ENCODE measurements at regions not wholly inside any gene's neighbourhood (a gene's known extent, or its start where the extent isn't known, plus 50 kb on each side); places are given as distances from the start of the nearest gene placed in this dataset.
"Not testable (repeated sequence)": the region's sequence is repeated elsewhere in the genome, so short reads cannot be mapped to it uniquely, and the experiment has no call there.

DNA sequence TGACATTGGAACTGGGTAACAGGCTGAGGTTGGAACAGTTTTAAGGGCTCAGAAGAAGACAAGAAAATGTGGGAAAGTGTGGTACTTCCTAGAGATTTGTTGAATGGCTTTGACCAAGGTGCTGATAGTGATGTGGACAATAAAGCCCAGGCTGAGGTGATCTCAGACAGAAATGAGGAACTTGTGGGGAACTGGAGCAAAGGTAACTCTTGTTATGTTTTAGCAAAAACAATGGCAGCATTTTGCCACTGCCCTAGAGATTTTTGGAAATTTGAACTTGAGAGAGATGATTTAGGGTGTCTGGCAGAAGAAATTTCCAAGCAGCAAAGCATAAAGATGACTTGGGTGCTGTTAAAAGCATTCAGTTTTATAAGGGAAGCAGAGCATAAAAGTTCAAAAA, 474.7 kb upstream of the ADGRB3 start:
- H3K4me3 Mint-ChIP-seq (ENCODE audit: low read depth): no peak overlapping the region
- H3K9me3 Mint-ChIP-seq: peaks cover 13% of the 10 kb centered on the region
- no peak overlapping the region for H3K27ac Mint-ChIP-seq
- no peak for DNase-seq (ENCODE audit: low spot score)
- intact Hi-C loops (cut with micrococcal nuclease): no loop called here
- no peaks in the 10 kb centered on the region for H3K4me1 Mint-ChIP-seq (ENCODE audit: low read depth)
- no peaks in the 10 kb centered on the region for H3K36me3 Mint-ChIP-seq (ENCODE audit: low read depth)
- H3K27me3 Mint-ChIP-seq (ENCODE audit: low read depth): no peaks in the 10 kb centered on the region

DNA sequence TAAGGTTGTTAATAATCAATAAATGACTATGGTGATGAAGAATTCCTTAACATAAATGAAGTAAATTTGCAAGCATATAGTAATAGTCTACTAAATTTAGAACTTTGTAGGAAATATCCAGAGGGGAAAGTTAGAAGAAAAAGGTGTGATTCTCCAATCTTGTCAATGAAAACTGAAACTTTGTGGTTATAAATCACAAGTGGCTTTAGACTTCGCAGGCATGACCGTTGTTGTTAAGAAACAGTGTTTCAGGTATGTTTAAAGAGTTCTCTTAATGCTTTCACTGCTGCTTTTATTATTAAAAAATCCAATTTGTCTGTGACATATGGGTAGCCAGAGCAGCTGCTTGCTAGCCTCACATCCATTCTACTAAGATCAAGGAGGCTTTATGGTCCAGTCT, 475.6 kb upstream of the ADGRB3 start:
- Mint-ChIP-seq H3K27ac (no peak overlapping the region), H3K9me3 (peaks cover 13% of the 10 kb centered on the region), H3K4me1 (ENCODE audit: low read depth) (no peaks in the 10 kb centered on the region), H3K4me3 (ENCODE audit: low read depth) (no peak overlapping the region), H3K36me3 (ENCODE audit: low read depth) (no peaks in the 10 kb centered on the region), H3K27me3 (ENCODE audit: low read depth) (no peaks in the 10 kb centered on the region)
- intact Hi-C loops (cut with micrococcal nuclease): no loop called here
- DNase-seq (ENCODE audit: low spot score): no peak

DNA sequence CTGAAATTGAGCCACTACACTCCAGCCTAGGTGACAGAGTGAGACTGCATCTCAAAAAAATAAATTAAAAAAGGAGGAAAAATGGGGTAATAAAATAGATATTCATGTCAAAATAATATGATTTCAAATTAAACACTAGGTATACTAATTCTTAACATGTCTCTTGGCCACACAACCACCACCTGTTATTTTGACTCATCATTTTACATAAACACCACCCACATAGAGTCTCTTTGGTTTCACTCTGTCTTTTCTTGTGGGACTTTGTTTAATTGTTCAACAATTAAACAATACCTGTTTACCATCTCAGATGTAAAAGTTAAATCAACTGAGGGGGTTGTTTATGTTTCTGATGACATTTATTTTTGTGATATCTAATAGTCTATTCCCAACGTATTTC, 476.8 kb upstream of the ADGRB3 start:
- intact Hi-C loops (cut with micrococcal nuclease): no loop called here
- Mint-ChIP-seq H3K27ac (no peak overlapping the region), H3K4me3 (ENCODE audit: low read depth) (no peak overlapping the region), H3K4me1 (ENCODE audit: low read depth) (no peaks in the 10 kb centered on the region), H3K27me3 (ENCODE audit: low read depth) (no peaks in the 10 kb centered on the region), H3K9me3 (peaks cover 16% of the 10 kb centered on the region), H3K36me3 (ENCODE audit: low read depth) (no peaks in the 10 kb centered on the region)
- DNase-seq (ENCODE audit: low spot score): no peak

DNA sequence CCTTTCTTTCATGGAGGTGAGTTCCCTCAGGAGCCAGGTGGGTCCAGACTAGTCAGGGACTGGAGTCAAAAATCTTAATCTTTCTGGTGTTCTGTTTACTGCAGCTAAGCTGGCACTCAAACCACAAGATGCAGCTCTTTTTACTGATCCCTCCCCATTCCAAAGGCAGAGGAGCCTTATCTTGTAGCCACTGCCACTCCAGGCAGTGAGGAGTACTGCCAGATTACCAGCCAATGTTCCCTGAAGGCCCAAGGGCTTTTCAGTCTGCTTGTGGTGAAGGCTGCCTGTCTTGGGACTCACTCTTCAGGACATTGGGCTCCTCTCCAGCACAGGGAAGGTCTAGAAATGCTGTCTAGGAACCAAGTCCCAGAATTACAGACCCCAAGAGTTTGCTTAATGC, 490.4 kb upstream of the ADGRB3 start:
- Mint-ChIP-seq H3K27me3 (ENCODE audit: low read depth) (no peaks in the 10 kb centered on the region), H3K4me1 (ENCODE audit: low read depth) (no peaks in the 10 kb centered on the region), H3K4me3 (ENCODE audit: low read depth) (no peak overlapping the region), H3K27ac (no peak overlapping the region), H3K36me3 (ENCODE audit: low read depth) (no peaks in the 10 kb centered on the region), H3K9me3 (peaks cover 23% of the 10 kb centered on the region)
- intact Hi-C loops (cut with micrococcal nuclease): no loop called here
- DNase-seq (ENCODE audit: low spot score): no peak

DNA sequence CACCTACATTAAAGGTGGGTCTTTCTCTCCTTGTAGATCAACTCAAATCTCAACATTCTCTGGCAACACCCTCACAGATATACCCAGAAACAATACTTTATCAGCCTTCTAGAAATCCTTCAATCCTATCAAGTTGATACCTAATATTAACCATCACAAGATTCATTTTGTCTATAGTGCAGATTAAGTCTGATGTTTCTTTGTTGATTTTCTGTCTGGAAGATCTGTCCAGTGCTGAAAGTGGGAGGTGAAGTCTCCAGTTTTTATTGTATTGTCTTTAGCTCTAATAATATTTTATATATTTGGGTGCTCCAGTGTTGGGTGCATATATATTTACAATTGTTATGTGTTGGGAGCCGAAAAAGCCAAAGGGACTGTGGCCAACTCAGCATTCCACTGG, 493.9 kb upstream of the ADGRB3 start:
- Mint-ChIP-seq H3K27ac (no peak overlapping the region), H3K36me3 (ENCODE audit: low read depth) (no peaks in the 10 kb centered on the region), H3K9me3 (peaks cover 29% of the 10 kb centered on the region), H3K27me3 (ENCODE audit: low read depth) (no peaks in the 10 kb centered on the region), H3K4me1 (ENCODE audit: low read depth) (no peaks in the 10 kb centered on the region), H3K4me3 (ENCODE audit: low read depth) (no peak overlapping the region)
- no peak for DNase-seq (ENCODE audit: low spot score)
- intact Hi-C loops (cut with micrococcal nuclease): no loop called here

DNA sequence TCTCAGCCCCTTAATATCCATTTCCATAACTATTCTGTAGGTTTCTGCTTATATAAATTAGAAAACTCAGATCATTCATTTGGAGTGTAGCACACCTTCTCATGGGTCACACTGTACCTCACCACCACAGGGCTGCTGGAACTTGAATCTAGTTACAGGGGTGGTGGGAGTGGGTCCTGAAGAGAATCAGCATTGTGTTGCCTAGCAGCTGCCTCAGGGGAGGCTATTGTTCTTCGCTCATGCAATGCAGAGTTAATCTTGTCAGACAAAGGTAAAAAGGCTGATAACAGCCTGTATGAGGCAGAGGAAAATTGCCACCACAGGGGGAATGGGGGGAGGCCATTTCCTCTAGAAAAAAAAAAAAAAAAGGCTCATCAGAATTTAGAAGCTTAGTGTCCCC, 496.0 kb upstream of the ADGRB3 start:
- H3K9me3 Mint-ChIP-seq: peaks cover 39% of the 10 kb centered on the region
- DNase-seq (ENCODE audit: low spot score): no peak
- no peaks in the 10 kb centered on the region for H3K36me3 Mint-ChIP-seq (ENCODE audit: low read depth)
- intact Hi-C loops (cut with micrococcal nuclease): no loop called here
- H3K27ac Mint-ChIP-seq: no peak overlapping the region
- no peaks in the 10 kb centered on the region for H3K4me1 Mint-ChIP-seq (ENCODE audit: low read depth)
- no peaks in the 10 kb centered on the region for H3K27me3 Mint-ChIP-seq (ENCODE audit: low read depth)
- no peak overlapping the region for H3K4me3 Mint-ChIP-seq (ENCODE audit: low read depth)

DNA sequence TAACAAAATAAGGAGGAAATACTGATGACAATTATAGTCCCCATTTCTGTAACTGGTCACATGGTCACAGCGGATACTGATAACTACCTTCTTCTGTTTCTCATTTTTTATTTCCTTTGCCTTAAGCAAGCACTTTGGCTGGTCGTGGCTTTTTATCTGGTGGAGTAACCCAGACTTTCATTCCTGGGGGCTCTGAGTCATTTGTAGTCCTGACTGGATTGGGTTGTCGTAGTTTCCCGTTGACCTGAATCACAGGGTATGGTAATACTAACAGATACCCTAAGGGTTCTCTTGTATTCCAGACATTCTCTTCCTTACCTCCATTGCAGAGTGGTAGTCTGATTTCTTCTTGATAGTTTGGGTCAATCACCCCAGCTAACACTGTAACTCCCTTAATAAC, 500.3 kb upstream of the ADGRB3 start:
- DNase-seq (ENCODE audit: low spot score): no peak
- peaks cover 47% of the 10 kb centered on the region for H3K9me3 Mint-ChIP-seq
- H3K27me3 Mint-ChIP-seq (ENCODE audit: low read depth): no peaks in the 10 kb centered on the region
- intact Hi-C loops (cut with micrococcal nuclease): no loop called here
- no peaks in the 10 kb centered on the region for H3K36me3 Mint-ChIP-seq (ENCODE audit: low read depth)
- H3K4me3 Mint-ChIP-seq (ENCODE audit: low read depth): no peak overlapping the region
- no peak overlapping the region for H3K27ac Mint-ChIP-seq
- no peaks in the 10 kb centered on the region for H3K4me1 Mint-ChIP-seq (ENCODE audit: low read depth)

DNA sequence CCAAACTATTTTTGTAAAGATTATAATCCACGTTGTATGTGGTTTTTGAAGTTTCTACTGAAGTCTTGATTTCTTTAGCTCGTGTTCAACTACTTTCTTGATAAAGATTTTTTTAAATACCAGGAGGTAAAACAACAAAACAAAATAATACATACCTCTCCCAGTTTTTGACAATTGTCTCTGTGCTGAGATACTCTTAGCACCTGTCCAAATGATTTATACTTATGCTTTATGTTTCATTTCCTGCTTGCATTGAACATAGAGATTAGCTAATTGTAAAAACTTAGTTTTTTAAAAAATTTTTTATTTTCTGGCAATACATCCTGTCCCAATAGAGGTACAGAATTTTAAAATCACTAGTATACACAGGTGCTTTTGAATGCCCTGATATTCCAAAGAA, 506.9 kb upstream of the ADGRB3 start:
- no peaks in the 10 kb centered on the region for H3K27me3 Mint-ChIP-seq (ENCODE audit: low read depth)
- peaks cover 28% of the 10 kb centered on the region for H3K9me3 Mint-ChIP-seq
- no peaks in the 10 kb centered on the region for H3K36me3 Mint-ChIP-seq (ENCODE audit: low read depth)
- DNase-seq (ENCODE audit: low spot score): no peak
- no peaks in the 10 kb centered on the region for H3K4me1 Mint-ChIP-seq (ENCODE audit: low read depth)
- no peak overlapping the region for H3K27ac Mint-ChIP-seq
- intact Hi-C loops (cut with micrococcal nuclease): no loop called here
- no peak overlapping the region for H3K4me3 Mint-ChIP-seq (ENCODE audit: low read depth)

DNA sequence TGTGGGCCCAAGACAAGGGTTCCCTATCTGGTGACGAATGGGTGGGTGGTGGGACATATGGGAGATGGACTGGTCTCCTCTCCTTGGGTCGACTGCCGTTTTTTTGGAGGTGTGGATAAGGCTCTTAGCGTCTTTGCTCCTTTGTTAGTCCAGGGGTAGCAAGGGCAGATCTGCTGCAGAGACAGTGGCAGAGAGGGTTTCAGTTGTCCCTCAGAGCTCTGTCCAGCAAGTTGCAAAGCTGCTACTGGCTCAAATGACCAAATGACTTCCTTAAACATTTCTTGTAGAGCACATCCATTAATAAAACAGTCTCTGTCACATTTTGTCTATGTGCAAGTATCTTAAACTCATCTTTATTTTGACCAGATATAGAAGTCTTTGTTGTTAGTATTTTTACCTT, 508.0 kb upstream of the ADGRB3 start:
- no peak for DNase-seq (ENCODE audit: low spot score)
- intact Hi-C loops (cut with micrococcal nuclease): no loop called here
- Mint-ChIP-seq H3K36me3 (ENCODE audit: low read depth) (no peaks in the 10 kb centered on the region), H3K4me1 (ENCODE audit: low read depth) (no peaks in the 10 kb centered on the region), H3K9me3 (peaks cover 28% of the 10 kb centered on the region), H3K27ac (no peak overlapping the region), H3K4me3 (ENCODE audit: low read depth) (no peak overlapping the region), H3K27me3 (ENCODE audit: low read depth) (no peaks in the 10 kb centered on the region)

DNA sequence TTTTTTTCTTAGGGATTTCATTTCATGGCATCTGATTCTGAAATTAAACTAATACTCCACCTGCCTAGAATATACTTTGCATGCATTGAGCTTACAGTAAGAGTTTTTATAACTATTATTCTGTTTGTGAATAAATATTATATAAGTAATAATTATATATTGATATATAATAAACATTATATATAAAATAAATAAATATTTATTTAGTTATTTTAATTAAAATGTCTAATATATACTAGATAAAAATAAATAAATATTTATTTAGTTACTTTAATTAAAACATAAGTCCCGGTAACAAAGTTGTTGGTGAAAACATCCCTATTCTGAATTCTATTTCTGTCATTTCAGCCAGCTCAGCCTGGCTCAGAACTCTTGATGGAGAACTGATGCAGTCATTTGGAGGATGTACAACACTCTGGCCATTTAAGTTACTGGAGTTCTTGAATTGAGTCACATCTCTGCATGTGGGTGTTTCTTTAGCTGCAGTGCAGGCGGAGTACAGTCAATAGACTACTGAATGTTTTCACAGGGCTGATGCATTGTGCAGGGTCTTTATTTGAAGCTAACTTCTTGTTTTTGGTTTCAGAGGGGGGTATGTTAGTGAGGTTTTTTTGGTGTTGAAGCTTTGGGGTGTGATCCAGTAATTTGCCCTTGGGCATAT, 508.9 kb upstream of the ADGRB3 start:
- no peak overlapping the region for H3K4me3 Mint-ChIP-seq (ENCODE audit: low read depth)
- no peak overlapping the region for H3K27ac Mint-ChIP-seq
- H3K36me3 Mint-ChIP-seq (ENCODE audit: low read depth): no peaks in the 10 kb centered on the region
- DNase-seq (ENCODE audit: low spot score): no peak
- no peaks in the 10 kb centered on the region for H3K4me1 Mint-ChIP-seq (ENCODE audit: low read depth)
- no peaks in the 10 kb centered on the region for H3K27me3 Mint-ChIP-seq (ENCODE audit: low read depth)
- intact Hi-C loops (cut with micrococcal nuclease): no loop called here
- peaks cover 27% of the 10 kb centered on the region for H3K9me3 Mint-ChIP-seq

DNA sequence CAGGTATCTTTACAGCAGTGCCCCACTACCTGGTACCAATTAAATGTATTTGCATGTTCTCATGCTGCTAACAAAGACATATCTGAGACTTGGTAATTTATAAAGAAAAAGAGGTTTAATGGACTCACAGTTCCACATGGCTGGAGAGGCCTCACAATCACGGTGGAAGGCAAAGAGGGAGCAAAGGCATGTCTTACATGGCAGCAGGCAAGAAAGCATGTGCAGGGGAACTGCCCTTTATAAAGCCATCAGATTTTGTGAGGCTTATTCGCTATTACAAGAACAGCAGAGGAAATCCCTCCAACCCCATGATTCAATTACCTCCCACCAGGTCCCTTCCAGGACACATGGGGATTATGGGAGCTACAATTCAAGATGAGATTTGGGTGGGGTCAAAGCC, 512.1 kb upstream of the ADGRB3 start:
- not testable (repeated sequence) for DNase-seq (ENCODE audit: low spot score)
- peaks cover 24% of the 10 kb centered on the region for H3K9me3 Mint-ChIP-seq

DNA sequence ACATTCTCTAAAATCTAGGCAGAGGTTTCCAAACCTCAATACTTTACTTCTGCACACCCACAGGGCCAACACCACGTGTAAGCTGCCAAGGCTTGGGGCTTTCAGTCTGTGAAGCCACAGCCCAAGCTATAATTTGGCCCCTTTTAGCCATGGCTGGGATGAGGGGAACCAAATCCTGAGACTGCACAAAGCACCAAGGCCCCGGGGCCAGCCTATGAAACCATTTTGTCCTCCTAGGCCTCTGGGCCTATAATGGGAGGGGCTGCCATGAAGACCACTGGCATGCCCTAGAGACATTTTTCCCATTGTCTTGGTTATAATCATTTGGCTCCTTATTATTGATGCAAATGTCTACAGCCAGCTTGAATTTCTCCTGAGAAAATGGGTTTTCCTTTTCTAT, 513.0 kb upstream of the ADGRB3 start:
- no peak overlapping the region for H3K27ac Mint-ChIP-seq
- intact Hi-C loops (cut with micrococcal nuclease): no loop called here
- no peak for DNase-seq (ENCODE audit: low spot score)
- no peak overlapping the region for H3K4me3 Mint-ChIP-seq (ENCODE audit: low read depth)
- no peaks in the 10 kb centered on the region for H3K27me3 Mint-ChIP-seq (ENCODE audit: low read depth)
- H3K36me3 Mint-ChIP-seq (ENCODE audit: low read depth): no peaks in the 10 kb centered on the region
- no peaks in the 10 kb centered on the region for H3K4me1 Mint-ChIP-seq (ENCODE audit: low read depth)
- peaks cover 25% of the 10 kb centered on the region for H3K9me3 Mint-ChIP-seq

More for the DNA sequence above, 512.1 kb upstream of the ADGRB3 start:
- H3K36me3 Mint-ChIP-seq (ENCODE audit: low read depth); intact Hi-C loops (cut with micrococcal nuclease); H3K4me3 Mint-ChIP-seq (ENCODE audit: low read depth); H3K4me1 Mint-ChIP-seq (ENCODE audit: low read depth); H3K27ac Mint-ChIP-seq; H3K27me3 Mint-ChIP-seq (ENCODE audit: low read depth): not testable (repeated sequence)

DNA sequence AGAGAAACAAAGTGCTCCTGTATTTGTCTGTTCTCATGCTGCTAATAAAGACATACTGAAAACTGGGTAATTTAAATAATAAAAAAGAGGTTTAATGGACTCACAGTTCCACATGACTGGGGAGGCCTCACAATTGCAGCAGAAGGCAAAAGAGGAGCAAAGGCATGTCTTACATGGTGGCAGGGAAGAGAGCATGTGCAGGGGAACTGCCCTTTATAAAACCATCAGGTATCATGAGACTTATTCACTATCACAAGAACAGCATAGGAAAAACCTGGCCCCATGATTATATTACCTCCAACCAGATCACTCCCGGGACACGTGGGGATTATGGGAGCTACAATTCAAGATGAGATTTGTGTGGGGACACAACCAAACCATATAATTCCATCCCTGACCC, 514.1 kb upstream of the ADGRB3 start:
- H3K4me1 Mint-ChIP-seq (ENCODE audit: low read depth); H3K36me3 Mint-ChIP-seq (ENCODE audit: low read depth); H3K27me3 Mint-ChIP-seq (ENCODE audit: low read depth); intact Hi-C loops (cut with micrococcal nuclease); DNase-seq (ENCODE audit: low spot score); H3K27ac Mint-ChIP-seq; H3K4me3 Mint-ChIP-seq (ENCODE audit: low read depth): not testable (repeated sequence)
- peaks cover 29% of the 10 kb centered on the region for H3K9me3 Mint-ChIP-seq

DNA sequence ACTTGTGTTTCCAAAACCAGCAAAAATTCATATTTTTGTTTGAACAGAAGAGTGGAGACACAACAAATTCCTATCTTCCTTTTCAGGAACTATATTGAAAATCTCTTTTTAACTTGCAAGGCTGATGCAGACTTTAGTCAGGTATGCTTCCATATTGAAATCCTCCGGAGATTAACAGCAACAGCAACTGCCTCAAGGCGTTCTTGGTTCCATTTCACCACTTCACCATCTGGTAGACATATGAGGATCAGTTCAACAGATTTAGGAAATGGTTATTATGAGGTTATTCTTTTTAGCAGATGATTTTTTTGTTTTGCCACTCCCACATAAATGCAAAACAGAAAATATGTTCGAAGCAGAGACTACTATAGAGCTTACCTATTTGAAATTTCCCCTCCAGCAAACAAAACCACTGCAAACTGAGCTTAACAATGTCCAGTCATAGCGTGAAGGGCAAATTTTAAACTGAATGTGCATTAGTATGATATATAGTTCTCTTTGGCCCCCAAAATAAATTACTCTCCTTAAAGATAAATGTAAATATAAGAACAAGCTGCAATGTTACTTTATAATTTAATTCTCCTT, 520.5 kb upstream of the ADGRB3 start:
- Mint-ChIP-seq H3K4me1 (ENCODE audit: low read depth) (no peaks in the 10 kb centered on the region), H3K9me3 (peaks cover 14% of the 10 kb centered on the region), H3K36me3 (ENCODE audit: low read depth) (no peaks in the 10 kb centered on the region), H3K27me3 (ENCODE audit: low read depth) (no peaks in the 10 kb centered on the region), H3K27ac (no peak overlapping the region), H3K4me3 (ENCODE audit: low read depth) (no peak overlapping the region)
- no peak for DNase-seq (ENCODE audit: low spot score)
- intact Hi-C loops (cut with micrococcal nuclease): no loop called here
